SHP77 (cell line): ENCODE measurements at regions not wholly inside any gene's neighbourhood (a gene's known extent, or its start where the extent isn't known, plus 50 kb on each side); places are given as distances from the start of the nearest gene placed in this dataset.
"Not testable (repeated sequence)": the region's sequence is repeated elsewhere in the genome, so short reads cannot be mapped to it uniquely, and the experiment has no call there.

ENCODE experiments used
- DNase-seq, 2 experiments: peaks; one replicate each; lab custom pipeline; 2025; lab: John Stamatoyannopoulos, UW

GRCh38 chr6:4459032-4459431, 317.2 kb upstream of the CDYL start:
- peak in 1 of 2 experiments; percentile 18 for DNase-seq

DNA sequence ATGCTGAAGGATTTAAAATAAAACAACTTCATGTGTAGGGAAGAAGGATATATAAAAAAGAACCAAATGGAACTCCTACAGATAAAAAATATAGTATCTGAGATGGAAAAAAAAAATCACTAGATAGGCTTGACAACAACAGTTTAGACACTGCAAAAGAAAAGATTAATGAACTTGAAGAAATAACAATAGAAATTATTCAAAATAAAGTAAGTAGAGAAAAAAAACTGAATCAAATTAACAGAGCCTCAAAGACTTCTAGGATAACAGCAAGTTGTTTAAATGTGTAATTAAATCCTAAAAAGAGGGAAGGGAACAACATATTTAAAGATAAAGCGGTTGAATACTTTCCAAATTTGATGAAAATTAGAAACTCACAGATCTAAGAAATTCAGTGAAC, 316.3 kb upstream of the ECI2 start:
- no peak for DNase-seq

- DNase-seq, result no peak
Measured at GRCh38 chr6:4451081-4451480, 315.7 kb upstream of the ECI2 start.

DNA sequence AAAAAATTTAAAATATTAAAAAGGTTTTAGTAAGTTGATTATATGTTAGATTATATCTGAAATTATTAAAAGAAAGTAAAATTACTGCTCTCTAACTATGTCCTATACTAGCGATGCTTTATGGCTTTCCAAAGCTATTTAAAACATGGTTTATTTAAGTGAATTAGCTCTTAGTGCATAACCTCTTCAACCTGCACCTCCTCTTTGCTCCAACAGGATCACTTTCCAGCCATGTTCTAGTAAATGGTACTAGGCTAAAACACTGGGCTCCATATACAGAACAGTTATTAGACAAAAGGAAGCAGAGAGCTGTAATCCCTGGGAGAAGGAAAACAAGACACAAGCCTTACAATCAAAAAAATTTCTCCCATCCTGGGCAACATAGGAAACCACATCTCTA, 314.9 kb upstream of the ECI2 start:
- no peak for DNase-seq

DNA sequence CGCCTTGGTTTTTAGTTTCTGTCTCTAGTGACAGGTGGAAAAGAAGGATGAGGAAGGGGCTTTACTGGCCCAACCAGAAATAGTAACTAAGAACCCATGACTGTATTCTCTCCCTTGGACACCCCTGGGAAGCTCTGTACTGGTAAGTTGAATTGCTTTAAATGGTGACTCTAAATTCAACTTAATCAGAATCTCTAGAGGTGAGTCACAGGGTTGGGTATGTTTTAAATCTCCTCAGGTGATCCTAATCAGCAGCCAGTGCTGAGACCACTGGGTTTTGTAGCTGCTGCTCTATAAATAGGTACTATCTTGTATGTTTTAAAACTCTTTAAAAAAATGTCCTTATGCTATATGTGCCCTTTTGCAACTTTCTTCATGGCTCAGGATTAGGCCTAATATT, 314.0 kb upstream of the ECI2 start:
- DNase-seq, result no peak

- DNase-seq, result no peak
Measured at GRCh38 chr6:4448841-4449240, 313.5 kb upstream of the ECI2 start.

DNA sequence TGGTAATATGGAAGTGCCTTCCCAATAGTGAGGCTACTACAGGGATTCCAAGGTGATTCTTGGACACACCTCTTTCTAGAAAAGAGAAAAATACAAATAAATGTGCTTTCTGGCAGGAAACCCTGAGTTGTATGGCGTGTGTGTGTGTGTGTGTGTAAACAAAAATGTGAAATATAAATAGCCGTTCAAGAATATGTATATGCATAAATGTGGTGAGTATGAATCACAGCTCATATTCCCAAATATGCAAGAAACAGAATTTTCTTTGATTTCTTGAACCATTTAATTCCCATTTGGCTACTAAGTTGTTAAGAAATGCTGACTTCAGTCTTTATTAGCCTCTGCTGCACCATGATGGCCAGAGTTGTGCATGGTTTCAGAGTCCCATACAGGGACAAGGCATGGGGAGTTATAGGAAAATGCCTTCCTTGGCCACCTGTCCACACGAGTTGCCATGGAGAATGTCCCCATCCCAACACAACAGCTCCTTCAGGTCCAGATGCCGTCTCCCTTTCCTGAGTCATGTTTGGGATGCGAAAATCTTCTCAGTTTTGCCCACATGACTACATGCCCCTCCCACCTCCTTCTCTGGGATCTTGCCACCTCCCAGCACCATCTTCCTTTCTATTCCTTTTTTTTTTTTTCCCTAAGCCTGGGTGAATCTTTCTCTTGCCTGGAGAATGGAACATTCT, 312.4 kb upstream of the ECI2 start:
- DNase-seq, result no peak

DNA sequence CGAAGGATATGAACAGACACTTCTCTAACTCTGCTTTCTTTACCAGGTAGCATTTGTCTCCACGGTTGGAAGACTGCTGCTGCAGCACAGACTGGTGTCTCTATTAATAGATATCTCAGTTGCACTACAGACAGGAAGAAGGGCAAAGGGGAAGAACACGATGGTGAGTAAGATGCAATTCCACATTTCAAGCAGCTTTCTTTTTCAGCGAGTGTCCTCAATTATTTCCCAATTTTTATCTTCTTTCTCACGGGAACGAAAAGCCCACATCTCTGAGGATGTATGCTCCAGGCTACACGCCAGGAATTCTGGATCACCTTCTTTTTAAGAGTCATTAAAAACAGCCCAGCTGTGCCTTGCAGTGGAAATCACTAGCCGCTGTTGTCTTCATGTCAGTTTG, 311.6 kb upstream of the ECI2 start:
- DNase-seq, result no peak

DNA sequence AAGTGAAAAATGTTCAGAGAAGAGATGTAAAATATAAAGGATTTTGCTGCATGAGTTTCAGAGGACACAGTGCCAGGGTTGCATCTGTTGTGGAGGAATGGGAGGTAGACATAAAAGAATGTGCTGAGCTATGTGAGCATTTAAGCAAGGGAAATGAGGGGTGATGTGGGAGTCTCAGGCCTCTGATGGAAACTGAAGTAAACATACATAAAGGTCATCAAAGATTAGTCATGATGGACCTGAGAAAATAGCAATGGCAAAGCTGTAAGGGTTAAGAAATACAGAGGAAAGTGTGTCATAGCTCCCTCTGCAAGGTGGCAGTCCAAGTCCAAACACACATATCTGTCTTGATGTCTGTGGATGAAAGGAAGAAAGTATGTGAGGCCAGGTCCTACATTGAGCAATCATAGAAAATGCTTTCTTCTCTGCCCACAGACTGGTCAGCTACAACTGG, 306.6 kb upstream of the ECI2 start:
- DNase-seq, result no peak

GRCh38 chr6:4439159-4439558, 303.8 kb upstream of the ECI2 start:
- DNase-seq, result no peak

- no peak for DNase-seq
Measured at GRCh38 chr6:4437342-4437741, 302.0 kb upstream of the ECI2 start.

DNA sequence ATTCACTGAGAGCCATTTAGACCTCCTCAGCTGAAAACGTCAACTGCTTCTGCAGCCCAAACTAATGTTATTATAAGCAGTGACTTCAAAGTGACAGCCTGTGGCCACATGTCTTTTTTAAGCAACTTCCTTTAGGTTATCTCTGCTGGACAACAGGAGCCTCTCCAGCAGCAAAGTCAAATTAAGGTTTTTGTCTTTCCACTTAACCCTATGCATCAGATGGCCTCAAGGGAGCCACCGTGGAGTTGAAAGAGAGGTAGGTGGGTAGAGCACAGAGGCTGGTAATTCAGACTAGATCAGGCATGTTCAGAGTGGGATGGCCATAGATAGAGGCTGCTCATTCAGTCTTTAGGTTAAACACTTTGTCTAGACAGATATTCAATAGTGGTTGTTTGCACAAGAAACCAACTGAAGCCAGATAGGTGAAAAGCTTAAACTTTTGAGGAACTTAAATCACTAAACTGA, 300.6 kb upstream of the ECI2 start:
- no peak for DNase-seq

DNA sequence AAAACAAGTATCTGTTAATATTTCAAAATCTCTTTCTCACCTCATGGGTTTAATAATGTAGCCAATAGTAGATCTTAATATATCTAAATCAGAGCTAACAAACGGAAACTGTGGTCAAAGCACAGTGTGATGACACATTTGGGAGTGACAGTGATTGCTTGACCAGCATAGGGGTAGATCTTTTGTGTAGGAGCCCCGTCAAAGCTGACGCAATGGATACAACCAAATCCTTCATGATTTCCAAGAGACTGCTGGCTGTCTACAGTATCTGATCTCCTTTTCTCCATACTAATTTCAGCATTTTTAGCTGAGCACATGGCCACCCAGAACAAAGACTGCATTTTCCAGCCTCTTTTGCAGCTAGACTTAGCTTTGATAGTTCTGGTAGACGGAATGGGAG, 299.3 kb upstream of the ECI2 start:
- no peak for DNase-seq

- no peak for DNase-seq
Measured at GRCh38 chr6:4433199-4433598, 297.8 kb upstream of the ECI2 start.

DNA sequence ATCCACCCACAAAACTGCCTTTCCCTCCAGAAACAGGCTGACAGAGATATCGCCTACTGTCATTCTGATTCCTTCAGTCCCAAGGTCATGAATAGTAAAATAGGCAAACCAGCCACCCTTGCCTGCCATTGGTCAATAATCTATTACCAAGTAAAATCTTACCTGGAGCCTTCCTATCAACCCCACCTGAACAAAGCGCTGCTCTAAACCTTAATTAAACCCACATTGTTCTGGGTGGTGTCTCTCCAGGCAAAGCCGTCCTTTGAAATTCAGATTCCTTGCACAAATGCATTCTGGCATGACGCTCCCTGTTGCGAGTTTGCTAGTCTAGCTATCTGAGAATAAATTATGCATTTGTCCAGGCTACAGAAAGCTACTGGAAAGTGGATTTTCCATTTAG, 291.6 kb upstream of the ECI2 start:
- DNase-seq, result no peak

- no peak for DNase-seq
Measured at GRCh38 chr6:4421837-4422236, 286.5 kb upstream of the ECI2 start.

DNA sequence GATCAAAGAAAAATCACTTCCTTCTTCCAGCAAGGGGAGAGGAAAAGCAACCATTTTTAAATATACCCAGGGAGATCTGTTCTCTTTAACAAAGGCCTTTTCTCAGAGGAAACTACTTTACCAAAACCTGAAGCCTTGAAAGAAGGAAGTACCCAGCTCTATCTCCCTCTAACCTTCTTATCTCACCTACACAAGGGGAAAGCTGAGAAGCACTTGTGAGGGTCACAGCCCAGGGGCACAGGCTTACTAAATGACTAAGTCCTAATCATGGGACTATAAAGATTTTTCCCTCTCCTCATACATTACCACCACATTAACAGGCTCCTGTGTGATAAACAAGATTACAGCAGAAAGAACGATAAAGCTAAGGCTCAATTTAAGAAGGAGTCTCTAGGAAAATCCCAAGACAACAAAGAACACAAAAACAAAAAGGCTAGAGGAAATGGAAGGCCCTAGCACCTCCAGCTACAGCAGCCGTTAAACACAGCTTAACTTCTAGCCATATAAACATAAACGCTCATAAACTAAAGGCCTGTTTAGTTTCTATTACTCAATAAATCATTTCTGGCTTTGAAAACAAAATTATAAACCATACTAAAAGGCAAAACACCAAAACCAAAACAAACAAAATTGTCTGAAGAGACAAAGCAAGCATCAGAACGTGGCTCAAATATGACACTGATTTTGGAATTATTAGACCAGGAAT, 284.9 kb upstream of the ECI2 start:
- DNase-seq, result no peak

DNA sequence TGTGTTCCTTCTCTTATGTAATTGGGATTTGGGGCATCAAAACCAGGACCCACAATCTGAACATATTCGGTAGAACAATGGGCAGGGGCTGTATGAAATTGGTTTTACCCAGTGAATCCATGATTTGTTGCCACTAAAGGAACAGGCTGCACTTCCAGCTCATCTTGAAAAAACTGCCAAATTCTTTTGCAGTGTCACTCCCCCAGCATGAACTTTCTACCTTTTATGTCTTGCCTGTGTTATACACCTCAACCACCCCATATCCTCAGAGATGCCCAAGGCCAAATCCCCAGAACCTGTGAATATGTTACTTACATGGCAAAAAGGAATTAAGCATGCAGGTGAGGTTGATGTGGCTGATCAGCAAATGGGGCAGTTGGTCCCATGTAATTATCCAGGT, 280.2 kb upstream of the ECI2 start:
- DNase-seq, result no peak

- DNase-seq, result not testable (repeated sequence)
Measured at GRCh38 chr6:4414078-4414477, 278.7 kb upstream of the ECI2 start.

GRCh38 chr6:4413073-4413472, 277.7 kb upstream of the ECI2 start:
- DNase-seq, result no peak

GRCh38 chr6:4412488-4412887, 277.1 kb upstream of the ECI2 start:
- DNase-seq, result no peak

DNA sequence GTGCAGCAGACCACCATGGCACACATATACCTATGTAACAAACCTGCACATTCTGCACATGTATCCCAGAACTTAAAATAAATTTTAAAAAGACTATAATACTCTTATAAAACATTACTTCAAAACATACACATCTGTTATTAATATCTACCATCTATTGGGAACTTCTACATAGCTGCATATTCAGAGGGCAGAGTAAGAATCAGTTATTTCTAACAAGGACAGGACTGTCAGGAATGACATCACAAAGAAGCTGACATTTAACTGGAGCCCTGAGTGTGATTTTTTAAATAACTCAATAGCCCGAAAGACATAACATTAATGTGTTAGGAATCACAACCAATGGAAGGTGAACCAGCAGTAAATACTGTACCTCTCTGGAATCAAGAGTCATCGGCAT, 276.7 kb upstream of the ECI2 start:
- no peak for DNase-seq

DNA sequence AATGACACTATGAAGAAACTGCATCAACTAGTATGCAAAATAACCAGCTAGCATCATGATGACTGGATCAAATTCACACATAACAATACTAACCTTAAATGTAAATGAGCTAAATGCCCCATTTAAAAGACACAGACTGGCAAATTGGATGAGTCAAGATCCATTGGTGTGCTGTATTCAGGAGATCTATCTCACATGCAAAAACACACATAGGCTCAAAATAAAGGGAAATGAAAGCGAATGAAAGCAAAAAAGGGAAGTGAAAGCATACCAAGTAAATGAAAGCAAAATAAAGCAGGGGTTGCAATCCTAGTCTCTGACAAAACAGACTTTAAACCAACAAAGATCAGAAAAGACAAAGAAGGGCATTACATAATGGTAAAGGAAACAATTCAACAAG, 272.3 kb upstream of the ECI2 start:
- not testable (repeated sequence) for DNase-seq
